Muscle of arm (tissue), 1 donor: ENCODE measurements at regions not wholly inside any gene's neighbourhood (a gene's known extent, or its start where the extent isn't known, plus 50 kb on each side); places are given as distances from the start of the nearest gene placed in this dataset.
A peak's percentile ranks its signal among the peaks of the same experiment; 100 is the strongest.
"Not testable (repeated sequence)": the region's sequence is repeated elsewhere in the genome, so short reads cannot be mapped to it uniquely, and the experiment has no call there.

Experiments used
- DNase-seq: peaks from one replicate; pipeline ENCODE4 v3.0.0-alpha.2; 2013

GRCh38 chr10:76815505-76815904 is 822.1 kb downstream of the KCNMA1 start:
- not testable (repeated sequence) for DNase-seq

GRCh38 chr10:76811430-76811829 is 826.2 kb downstream of the KCNMA1 start:
- no peak for DNase-seq

GRCh38 chr10:76788452-76788811 is 849.2 kb downstream of the KCNMA1 start:
- DNase-seq: no peak

DNA sequence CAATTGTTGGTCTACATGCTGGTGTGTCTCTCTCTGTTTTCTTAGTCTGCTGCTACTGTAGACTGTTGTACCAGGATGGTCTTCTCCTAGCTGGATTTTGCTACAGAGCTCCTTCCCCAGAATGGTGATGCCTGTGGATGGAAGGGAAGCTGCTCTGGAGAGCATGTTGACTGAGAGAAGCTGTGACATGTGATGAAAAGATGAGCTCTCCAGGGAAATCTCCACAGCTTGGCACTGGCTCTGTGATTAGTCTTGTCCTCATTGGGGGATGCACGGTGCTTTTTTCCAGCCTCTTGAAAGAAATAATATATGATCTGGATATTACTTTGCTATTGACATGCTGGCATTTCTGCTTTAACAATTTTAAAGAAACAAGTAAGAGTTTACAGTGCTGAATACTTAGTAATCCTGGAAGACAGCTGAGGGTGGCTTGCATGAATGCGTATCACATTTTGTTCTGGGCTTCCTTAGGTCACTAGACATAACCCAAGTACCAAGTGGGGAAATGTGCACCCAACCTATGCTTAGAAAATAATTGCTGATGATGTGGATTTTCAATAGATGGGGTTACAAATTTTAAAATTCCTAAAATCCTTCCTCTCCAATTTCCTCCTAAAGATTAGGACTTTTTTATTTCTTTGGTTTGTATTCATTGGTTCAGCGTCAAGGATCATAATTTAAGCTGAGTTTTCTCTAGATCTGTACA is 849.7 kb downstream of the KCNMA1 start:
- no peak for DNase-seq

DNA sequence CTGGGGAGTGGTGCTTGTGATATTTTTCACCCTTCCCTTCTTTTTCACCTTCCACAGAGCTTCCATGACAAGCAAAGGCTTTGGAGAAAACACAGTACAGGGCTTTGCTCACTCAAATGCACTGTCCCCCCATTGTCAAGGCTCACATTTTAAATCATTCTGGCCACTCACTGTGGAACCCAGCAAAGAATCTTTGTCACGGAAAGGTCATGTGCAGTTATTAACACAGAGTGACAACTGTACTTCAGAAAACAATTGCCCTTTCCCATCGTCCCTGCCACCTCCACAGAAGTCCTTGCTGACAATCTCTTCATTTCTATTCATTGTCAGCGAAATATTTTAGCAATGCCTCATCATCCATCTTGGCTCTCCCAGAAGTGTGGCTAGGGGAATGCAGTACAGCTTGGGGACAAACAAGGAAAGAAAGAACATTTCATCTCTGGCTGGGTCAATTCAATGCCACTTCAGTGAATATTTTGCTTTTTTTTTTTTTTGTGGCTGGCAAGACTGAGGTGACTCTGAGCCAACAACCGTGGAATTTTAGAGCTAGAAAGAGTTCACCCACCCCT is 851.0 kb downstream of the KCNMA1 start:
- no peak for DNase-seq

DNA sequence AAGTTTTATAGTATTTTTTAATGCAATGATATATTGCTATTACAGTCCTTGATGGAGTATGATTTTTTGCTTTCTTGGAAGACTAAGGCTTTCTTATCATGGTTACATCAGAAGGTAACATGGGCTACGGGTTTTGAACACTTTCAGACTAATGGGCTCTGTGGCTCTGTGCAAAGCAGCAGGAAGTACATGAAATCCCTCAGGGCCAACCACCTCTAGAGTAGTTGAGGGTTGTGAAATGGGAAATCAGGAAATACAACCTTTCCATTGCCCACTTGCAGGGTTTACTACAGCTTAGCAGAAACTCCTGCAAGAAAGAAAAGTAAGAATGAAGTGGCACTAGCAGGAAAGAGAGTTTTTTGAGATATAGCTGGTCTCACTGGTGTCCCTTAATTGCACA is 853.5 kb downstream of the KCNMA1 start:
- no peak for DNase-seq

DNA sequence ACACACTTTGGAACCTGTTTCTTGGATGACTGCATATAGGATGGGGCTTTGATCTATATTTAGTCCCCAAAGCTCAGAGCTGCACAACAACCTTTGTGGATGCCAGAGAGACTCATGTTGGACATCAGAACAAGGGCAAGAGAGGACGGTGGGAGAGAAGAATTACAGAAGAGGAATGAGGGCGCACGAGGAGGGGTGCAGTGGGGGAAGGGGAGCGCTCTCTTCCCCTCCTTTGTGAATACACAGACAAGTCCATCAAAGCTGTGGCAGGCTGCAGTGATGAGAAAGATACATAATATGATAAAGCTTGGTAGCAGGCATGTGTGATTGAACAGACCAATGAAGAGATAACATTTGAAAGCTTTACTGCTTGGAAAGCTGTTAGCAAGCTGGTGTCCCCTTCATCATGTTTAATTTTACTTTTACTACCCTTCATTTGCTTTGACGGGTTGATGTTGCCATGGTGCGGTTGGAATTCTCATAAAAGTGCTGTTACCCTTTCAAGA is 857.8 kb downstream of the KCNMA1 start:
- DNase-seq: no peak

DNA sequence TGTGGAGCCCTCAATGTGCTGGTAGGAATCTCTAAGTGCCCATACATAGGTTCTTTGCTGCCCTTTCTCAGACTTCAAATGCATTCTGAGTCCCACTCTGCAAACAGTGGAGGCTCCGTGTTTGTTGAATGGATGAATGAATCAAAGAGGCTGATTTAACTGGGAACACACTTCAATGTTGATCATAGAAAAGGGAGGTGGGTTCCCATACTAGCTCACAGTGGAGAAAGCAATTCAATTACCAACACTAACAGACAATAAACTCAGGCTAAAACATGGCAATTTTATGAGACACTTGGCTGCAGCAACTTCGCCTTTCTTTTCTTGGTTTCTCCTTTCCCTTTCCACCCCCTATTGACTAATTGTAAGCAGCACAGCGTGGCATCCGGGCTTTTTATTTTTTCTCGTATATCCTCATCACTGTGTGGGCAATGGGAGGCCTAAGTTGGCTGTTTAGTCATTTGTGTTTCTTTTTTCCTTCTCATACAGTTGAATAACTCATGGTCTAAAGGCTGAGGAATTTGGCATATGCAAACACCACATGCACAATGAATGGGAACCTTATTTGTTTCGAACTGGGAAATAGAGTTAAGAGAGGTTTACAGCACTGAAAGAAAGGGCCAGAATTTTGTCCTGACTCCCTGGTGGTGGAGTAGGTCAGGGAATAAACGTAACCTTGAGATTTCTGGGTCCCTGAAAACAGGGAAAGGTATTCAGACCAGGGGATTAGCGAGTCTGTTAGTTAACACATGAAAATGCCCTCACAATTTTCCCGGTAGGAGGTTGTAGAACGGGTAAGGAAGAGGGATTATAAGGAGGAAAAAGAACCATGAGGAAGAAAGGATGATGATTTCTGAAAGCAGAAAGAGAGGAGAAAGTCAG is 858.5 kb downstream of the KCNMA1 start:
- DNase-seq: no peak

DNA sequence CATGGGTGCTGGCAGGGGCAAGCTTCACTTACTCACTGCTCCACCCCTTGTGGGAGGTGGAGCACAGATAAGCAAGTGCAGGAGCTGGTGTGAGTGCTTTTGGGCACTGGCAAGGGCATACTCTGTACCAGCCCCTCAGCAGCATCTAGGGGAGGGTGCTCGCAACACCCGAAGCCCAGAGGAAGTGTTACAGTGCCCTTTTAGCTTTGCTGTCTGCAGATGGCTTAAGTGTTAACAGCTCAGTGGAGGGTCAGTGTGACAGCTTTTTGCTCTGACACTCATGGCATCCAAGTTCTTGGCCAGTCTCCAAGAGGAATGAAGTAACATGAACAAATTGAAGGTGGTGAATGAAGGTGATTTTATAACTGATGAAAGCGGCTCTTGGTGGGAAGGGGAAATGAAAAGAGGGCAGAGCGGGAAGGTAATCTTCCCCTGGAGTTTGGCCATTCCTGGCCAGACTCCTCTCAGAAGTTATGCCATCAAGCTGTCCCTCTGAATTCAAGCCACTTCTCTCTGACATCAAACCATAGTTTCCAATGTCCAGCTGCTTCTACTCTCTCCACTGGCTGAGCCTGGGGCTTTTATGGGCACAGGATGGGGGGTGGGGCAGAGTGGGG is 862.5 kb downstream of the KCNMA1 start:
- DNase-seq: no peak

- peak; percentile 44 for DNase-seq
Observed at GRCh38 chr10:76769582-76769981, 868.0 kb downstream of the KCNMA1 start.

- DNase-seq: no peak
Observed at GRCh38 chr10:76769161-76769560, 868.4 kb downstream of the KCNMA1 start.

DNA sequence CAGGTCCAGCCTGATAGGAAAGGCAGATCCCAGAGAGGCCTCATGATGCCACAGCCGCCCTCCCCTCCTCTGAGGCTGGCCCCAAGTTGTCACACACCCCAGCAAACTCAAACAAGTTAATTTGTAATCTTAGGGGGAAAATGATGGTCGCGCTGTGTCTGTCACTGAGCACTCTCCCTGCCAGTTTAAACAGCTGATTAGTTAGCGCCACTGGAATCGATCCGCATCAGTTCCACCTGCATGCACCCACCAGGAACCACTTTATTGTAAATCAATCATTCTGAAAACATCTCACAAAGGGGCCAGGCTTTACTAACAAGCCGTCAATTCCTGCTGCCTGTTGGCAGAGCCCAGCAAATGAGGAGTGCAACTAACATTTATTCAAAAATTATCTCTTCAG is 870.9 kb downstream of the KCNMA1 start:
- DNase-seq: no peak

- not testable (repeated sequence) for DNase-seq
Observed at GRCh38 chr10:76764921-76765320, 872.7 kb downstream of the KCNMA1 start.

GRCh38 chr10:76764177-76764576 is 873.4 kb downstream of the KCNMA1 start:
- DNase-seq: no peak

DNA sequence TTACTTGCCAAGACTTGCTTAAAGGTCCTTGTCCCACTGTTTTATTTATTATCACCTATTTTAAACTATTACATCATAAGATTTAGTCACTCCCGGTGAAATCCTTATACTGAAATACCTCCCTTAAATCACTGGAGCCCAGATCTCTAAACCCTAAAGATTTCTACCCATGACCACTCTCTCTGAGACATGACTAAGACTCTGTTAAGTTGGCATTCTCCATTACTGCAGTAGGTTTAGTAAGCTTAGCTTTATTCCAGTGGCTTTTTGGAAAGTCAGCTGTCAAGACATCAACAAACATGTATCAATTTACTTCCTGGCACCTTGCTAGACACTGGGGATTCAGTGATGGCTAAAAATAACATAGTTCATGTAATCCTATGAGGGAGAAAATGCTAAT is 874.2 kb downstream of the KCNMA1 start:
- no peak for DNase-seq

GRCh38 chr10:76759681-76760080 is 877.9 kb downstream of the KCNMA1 start:
- DNase-seq: no peak

- no peak for DNase-seq
Observed at GRCh38 chr10:76743169-76743568, 894.4 kb downstream of the KCNMA1 start.

GRCh38 chr10:76740514-76740913 is 897.1 kb downstream of the KCNMA1 start:
- no peak for DNase-seq

DNA sequence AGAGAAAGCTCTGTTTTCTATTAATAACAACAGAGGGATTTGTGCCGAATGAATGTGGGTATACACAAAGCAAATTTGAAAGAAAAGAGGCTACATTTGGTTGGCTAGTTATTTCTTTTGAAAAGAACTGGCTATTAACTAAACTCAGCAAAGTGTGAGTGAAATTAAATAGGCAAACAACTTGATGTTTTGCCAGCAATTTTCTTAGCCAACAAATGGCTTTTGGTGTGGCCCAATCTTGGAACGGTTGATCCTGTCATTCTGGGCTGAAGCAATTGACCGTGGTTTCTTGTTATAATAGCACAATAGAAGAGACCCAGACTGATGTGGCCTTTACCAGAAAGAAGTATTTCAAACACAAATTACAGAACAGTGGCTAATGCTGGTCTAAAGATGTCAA is 898.6 kb downstream of the KCNMA1 start:
- DNase-seq: no peak

GRCh38 chr10:76736815-76737618 is 900.6 kb downstream of the KCNMA1 start:
- no peak for DNase-seq

DNA sequence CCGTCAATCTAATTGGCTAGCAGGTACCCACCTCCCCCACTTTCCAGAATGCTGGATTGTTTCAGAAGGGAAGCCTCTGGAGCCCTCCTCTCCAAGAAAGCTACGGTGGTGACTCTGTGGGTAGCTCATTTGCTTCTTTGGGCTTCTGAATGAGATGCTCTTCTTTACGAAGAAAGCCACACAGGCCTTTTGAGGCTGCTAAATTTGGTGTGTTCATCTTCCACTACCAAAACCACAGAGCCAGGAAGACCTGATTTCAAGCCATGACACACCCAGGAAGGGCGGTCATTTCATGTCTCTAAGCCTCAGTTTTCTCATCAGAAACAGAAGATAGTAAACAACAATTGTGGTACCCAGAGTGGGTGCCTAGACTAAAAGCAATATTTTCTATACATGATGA is 901.2 kb downstream of the KCNMA1 start:
- no peak for DNase-seq

- DNase-seq: no peak
Observed at GRCh38 chr10:76735866-76736265, 901.7 kb downstream of the KCNMA1 start.
